ENCODE measurements at regions not wholly inside any gene's neighbourhood (a gene's known extent, or its start where the extent isn't known, plus 50 kb on each side); places are given as distances from the start of the nearest gene placed in this dataset.

DNA sequence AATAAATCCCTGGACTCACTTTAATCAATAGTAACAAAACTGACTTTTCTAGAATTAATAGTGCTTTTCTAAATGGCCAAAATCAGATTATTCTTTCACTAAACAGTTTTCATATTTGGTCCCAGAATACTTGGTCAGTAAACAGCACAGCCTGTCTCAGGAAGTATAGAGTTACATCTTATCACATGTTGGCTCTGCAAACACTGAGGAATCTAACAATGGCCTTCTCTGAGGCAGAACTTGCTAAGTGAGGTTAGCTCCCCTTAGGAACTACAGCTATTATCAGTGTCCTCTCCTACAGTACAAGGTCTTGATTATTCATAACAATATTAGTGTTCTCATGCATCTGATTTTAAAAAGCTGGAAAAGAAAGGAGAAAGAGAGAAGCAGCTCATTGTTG lies 1622.8 kb downstream of the HACE1 start:
- TF ChIP-seq GATA2 (CRISPR knock-in tag; IDR thresholded peaks at IDR 0.05) (no peak), POLR2AphosphoS5 (IDR thresholded peaks at IDR 0.05; ENCODE audit: low read depth, low read length) (no peak), YY1 (IDR thresholded peaks at IDR 0.05; ENCODE audit: low read depth) (no peak), RFX5 (IDR thresholded peaks at IDR 0.05; ENCODE audit: low read length) (no peak), EP300 (IDR thresholded peaks at IDR 0.05; ENCODE audit: borderline replicate concordance in 1 of 2, low read depth in 1 of 2, low read length in 1 of 2) (no peak)
- TF ChIP-seq, protein P1, sequence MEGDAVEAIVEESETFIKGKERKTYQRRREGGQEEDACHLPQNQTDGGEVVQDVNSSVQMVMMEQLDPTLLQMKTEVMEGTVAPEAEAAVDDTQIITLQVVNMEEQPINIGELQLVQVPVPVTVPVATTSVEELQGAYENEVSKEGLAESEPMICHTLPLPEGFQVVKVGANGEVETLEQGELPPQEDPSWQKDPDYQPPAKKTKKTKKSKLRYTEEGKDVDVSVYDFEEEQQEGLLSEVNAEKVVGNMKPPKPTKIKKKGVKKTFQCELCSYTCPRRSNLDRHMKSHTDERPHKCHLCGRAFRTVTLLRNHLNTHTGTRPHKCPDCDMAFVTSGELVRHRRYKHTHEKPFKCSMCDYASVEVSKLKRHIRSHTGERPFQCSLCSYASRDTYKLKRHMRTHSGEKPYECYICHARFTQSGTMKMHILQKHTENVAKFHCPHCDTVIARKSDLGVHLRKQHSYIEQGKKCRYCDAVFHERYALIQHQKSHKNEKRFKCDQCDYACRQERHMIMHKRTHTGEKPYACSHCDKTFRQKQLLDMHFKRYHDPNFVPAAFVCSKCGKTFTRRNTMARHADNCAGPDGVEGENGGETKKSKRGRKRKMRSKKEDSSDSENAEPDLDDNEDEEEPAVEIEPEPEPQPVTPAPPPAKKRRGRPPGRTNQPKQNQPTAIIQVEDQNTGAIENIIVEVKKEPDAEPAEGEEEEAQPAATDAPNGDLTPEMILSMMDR (IDR thresholded peaks at IDR 0.05): no peak
- TF ChIP-seq, protein P2, sequence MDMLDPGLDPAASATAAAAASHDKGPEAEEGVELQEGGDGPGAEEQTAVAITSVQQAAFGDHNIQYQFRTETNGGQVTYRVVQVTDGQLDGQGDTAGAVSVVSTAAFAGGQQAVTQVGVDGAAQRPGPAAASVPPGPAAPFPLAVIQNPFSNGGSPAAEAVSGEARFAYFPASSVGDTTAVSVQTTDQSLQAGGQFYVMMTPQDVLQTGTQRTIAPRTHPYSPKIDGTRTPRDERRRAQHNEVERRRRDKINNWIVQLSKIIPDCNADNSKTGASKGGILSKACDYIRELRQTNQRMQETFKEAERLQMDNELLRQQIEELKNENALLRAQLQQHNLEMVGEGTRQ (IDR thresholded peaks at IDR 0.05; ENCODE audit: borderline replicate concordance, low read depth, low read length): no peak
- TF ChIP-seq, protein P3, sequence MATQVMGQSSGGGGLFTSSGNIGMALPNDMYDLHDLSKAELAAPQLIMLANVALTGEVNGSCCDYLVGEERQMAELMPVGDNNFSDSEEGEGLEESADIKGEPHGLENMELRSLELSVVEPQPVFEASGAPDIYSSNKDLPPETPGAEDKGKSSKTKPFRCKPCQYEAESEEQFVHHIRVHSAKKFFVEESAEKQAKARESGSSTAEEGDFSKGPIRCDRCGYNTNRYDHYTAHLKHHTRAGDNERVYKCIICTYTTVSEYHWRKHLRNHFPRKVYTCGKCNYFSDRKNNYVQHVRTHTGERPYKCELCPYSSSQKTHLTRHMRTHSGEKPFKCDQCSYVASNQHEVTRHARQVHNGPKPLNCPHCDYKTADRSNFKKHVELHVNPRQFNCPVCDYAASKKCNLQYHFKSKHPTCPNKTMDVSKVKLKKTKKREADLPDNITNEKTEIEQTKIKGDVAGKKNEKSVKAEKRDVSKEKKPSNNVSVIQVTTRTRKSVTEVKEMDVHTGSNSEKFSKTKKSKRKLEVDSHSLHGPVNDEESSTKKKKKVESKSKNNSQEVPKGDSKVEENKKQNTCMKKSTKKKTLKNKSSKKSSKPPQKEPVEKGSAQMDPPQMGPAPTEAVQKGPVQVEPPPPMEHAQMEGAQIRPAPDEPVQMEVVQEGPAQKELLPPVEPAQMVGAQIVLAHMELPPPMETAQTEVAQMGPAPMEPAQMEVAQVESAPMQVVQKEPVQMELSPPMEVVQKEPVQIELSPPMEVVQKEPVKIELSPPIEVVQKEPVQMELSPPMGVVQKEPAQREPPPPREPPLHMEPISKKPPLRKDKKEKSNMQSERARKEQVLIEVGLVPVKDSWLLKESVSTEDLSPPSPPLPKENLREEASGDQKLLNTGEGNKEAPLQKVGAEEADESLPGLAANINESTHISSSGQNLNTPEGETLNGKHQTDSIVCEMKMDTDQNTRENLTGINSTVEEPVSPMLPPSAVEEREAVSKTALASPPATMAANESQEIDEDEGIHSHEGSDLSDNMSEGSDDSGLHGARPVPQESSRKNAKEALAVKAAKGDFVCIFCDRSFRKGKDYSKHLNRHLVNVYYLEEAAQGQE (IDR thresholded peaks at IDR 0.05; ENCODE audit: low read depth, low read length): no peak
